H1 (cell line): ENCODE measurements at regions not wholly inside any gene's neighbourhood (a gene's known extent, or its start where the extent isn't known, plus 50 kb on each side); places are given as distances from the start of the nearest gene placed in this dataset.

Experiments used
- CTCF ChIA-PET: fragments of 300-600 bp; sonication (Branson Sonifier 250); formaldehyde crosslinking; loops from one replicate; lab custom pipeline; 2021; ENCODE audit not compliant: partially characterized antibody; lab: Charles Lee
- POLR2A ChIA-PET: fragments of 300-600 bp; sonication (Branson Sonifier 250); formaldehyde crosslinking; loops from one replicate; lab custom pipeline; 2021; ENCODE audit warnings: inconsistent platforms; ENCODE audit not compliant: partially characterized antibody; lab: Charles Lee
- DNase-seq, 2 experiments: peaks; one replicate each; pipeline versions ENCODE4 v3.0.0 to v3.0.0-alpha.2; 2010 to 2022; ENCODE audit warnings: low spot score in 2 of 2, low read depth in 1 of 2, mixed read lengths in 1 of 2
- FAIRE-seq: peaks from 2 replicates; lab custom pipeline; 2011; peaks lifted over from hg19 to GRCh38; lab: Jason Lieb, UNC
- H2AFZ ChIP-seq: 2 replicates; pipeline ENCODE4 v1.8.1; 2012; ENCODE audit warnings: low read length, inconsistent platforms
- H2AK5ac ChIP-seq: 2 replicates; pipeline ENCODE4 v1.6.1; 2013; ENCODE audit warnings: low read depth, low read length
- H2BK120ac ChIP-seq: replicated peaks from 2 replicates; pipeline ENCODE3; 2013; ENCODE audit warnings: low read depth, low read length, inconsistent platforms
- H2BK12ac ChIP-seq: 2 replicates; pipeline ENCODE4 v1.6.1; 2013; ENCODE audit warnings: low read depth, low read length
- H2BK15ac ChIP-seq: 2 replicates; pipeline ENCODE4 v1.6.1; 2013; ENCODE audit warnings: low read length
- H2BK20ac ChIP-seq: 2 replicates; pipeline ENCODE4 v1.6.1; 2013; ENCODE audit warnings: low read length
- H2BK5ac ChIP-seq: 2 replicates; pipeline ENCODE4 v1.6.1; 2013; ENCODE audit warnings: low read depth, low read length
- H3K14ac ChIP-seq: 2 replicates; pipeline ENCODE4 v1.6.1; 2013; ENCODE audit warnings: inconsistent platforms; ENCODE audit not compliant: insufficient read length
- H3K18ac ChIP-seq: 2 replicates; pipeline ENCODE4 v1.6.1; 2013; ENCODE audit warnings: low read length; ENCODE audit errors: extremely low read depth
- H3K23ac ChIP-seq: 2 replicates; pipeline ENCODE4 v1.6.1; 2013; ENCODE audit warnings: inconsistent platforms; ENCODE audit not compliant: insufficient read length
- H3K23me2 ChIP-seq: 2 replicates; pipeline ENCODE4 v1.6.1; 2013; ENCODE audit warnings: low read depth, low read length
- H3K27ac ChIP-seq: 2 replicates; pipeline ENCODE4 v1.6.1; 2011; ENCODE audit warnings: low read depth, low read length, inconsistent platforms
- H3K27me3 ChIP-seq, 4 experiments: replicated peaks in 1 of 4; 1 replicate in 1 of 4; 2 replicates in 3 of 4; pipeline versions ENCODE4 v1.6.1 to v1.8.1; 2011 to 2013; ENCODE audit warnings: low read length in 3 of 4, mild to moderate bottlenecking in 3 of 4, inconsistent platforms in 2 of 4, mixed read lengths in 2 of 4, moderate library complexity in 1 of 4; ENCODE audit not compliant: control insufficient read depth in 3 of 4, insufficient read depth in 3 of 4; ENCODE audit errors: extremely low read depth in 1 of 4
- H3K36me3 ChIP-seq, 4 experiments: 2 replicates each; pipeline versions ENCODE4 v1.6.1 to v1.8.1; 2011 to 2013; ENCODE audit warnings: mild to moderate bottlenecking in 4 of 4, low read length in 3 of 4, moderate library complexity in 2 of 4, control low read depth in 1 of 4, inconsistent platforms in 1 of 4; ENCODE audit not compliant: insufficient read depth in 4 of 4, control insufficient read depth in 2 of 4
- H3K4ac ChIP-seq: replicated peaks from 2 replicates; pipeline ENCODE3; 2013; ENCODE audit warnings: low read length, low read depth, mixed read lengths, inconsistent platforms; ENCODE audit not compliant: insufficient read length
- H3K4me1 ChIP-seq, 4 experiments: replicated peaks in 1 of 4; 1 replicate in 1 of 4; 2 replicates in 3 of 4; pipeline versions ENCODE4 v1.6.1 to v1.8.1; 2011 to 2013; ENCODE audit warnings: low read length in 3 of 4, inconsistent platforms in 2 of 4, mixed read lengths in 1 of 4; ENCODE audit not compliant: insufficient read depth in 4 of 4, control insufficient read depth in 3 of 4
- H3K4me2 ChIP-seq, 2 experiments: 2 replicates each; pipeline versions ENCODE4 v1.6.1 to v1.8.1; 2011 to 2013; ENCODE audit warnings: low read depth in 2 of 2, low read length in 2 of 2, control low read depth in 1 of 2, inconsistent platforms in 1 of 2, mild to moderate bottlenecking in 1 of 2; ENCODE audit not compliant: insufficient read depth in 1 of 2
- H3K4me3 ChIP-seq, 4 experiments: fragments of 200-600, 300-600 bp in 1 of 4; sonication (generic), shearing (Covaris generic), sonication (Bioruptor Twin) in 1 of 4; 2 replicates each; pipeline versions ENCODE4 v1.5.1 to v1.8.1; 2011 to 2016; ENCODE audit warnings: low read length in 4 of 4, low read depth in 3 of 4, control low read depth in 2 of 4, inconsistent platforms in 2 of 4, mild to moderate bottlenecking in 2 of 4, mixed read lengths in 1 of 4, moderate library complexity in 1 of 4; ENCODE audit not compliant: insufficient read depth in 2 of 4; ENCODE audit errors: extremely low read depth in 1 of 4
- H3K56ac ChIP-seq: replicated peaks from 2 replicates; pipeline ENCODE3; 2013; ENCODE audit warnings: low read depth, mild to moderate bottlenecking, mixed read lengths, low read length, inconsistent platforms; ENCODE audit not compliant: insufficient read length
- H3K79me1 ChIP-seq: 2 replicates; pipeline ENCODE4 v1.6.1; 2013; ENCODE audit warnings: low read depth, low read length, control low read depth
- H3K79me2 ChIP-seq, 2 experiments: 2 replicates each; pipeline versions ENCODE4 v1.6.1 to v1.8.1; 2012 to 2013; ENCODE audit warnings: low read length in 2 of 2, mild to moderate bottlenecking in 2 of 2, inconsistent platforms in 1 of 2; ENCODE audit not compliant: insufficient read depth in 2 of 2, control insufficient read depth in 1 of 2
- H3K9ac ChIP-seq, 4 experiments: replicated peaks in 1 of 4; 1 replicate in 1 of 4; 2 replicates in 3 of 4; pipeline versions ENCODE4 v1.6.1 to v1.8.1; 2011 to 2013; ENCODE audit warnings: low read depth in 3 of 4, low read length in 3 of 4, control low read depth in 2 of 4, mild to moderate bottlenecking in 2 of 4, moderate library complexity in 2 of 4, inconsistent platforms in 1 of 4; ENCODE audit errors: extremely low read depth in 1 of 4
- H3K9me3 ChIP-seq, 2 experiments: 2 replicates each; pipeline versions ENCODE4 v1.6.1 to v1.8.1; 2012 to 2013; ENCODE audit warnings: mild to moderate bottlenecking in 2 of 2, moderate library complexity in 2 of 2, control low read depth in 1 of 2, inconsistent platforms in 1 of 2, low read depth in 1 of 2, low read length in 1 of 2, mixed read lengths in 1 of 2; ENCODE audit not compliant: insufficient read depth in 2 of 2
- H4K20me1 ChIP-seq, 2 experiments: replicated peaks in 1 of 2; 2 replicates each; pipeline versions ENCODE3 to v1.8.1; 2011 to 2013; ENCODE audit warnings: inconsistent platforms in 2 of 2, low read length in 2 of 2, mild to moderate bottlenecking in 1 of 2; ENCODE audit not compliant: insufficient read depth in 2 of 2, control insufficient read depth in 1 of 2
- H4K5ac ChIP-seq: 2 replicates; pipeline ENCODE4 v1.6.1; 2013; ENCODE audit warnings: low read length, low read depth, mixed read lengths, inconsistent platforms; ENCODE audit not compliant: insufficient read length
- H4K8ac ChIP-seq: 2 replicates; pipeline ENCODE4 v1.8.0; 2013; ENCODE audit warnings: mild to moderate bottlenecking, moderate library complexity, low read length, inconsistent platforms; ENCODE audit not compliant: insufficient read depth; ENCODE audit errors: extremely low read depth
- H4K91ac ChIP-seq: replicated peaks from 2 replicates; pipeline ENCODE3; 2013; ENCODE audit warnings: low read length, mixed read lengths, inconsistent platforms; ENCODE audit not compliant: insufficient read length
- BACH1 ChIP-seq: IDR thresholded peaks from 2 replicates; pipeline ENCODE4 v1.6.1; 2012; ENCODE audit warnings: low read length, improper control_type of control experiment
- HDAC2 ChIP-seq, 2 experiments: fragments of 300-600 bp in 1 of 2; sonication (generic) in 1 of 2; IDR thresholded peaks; 2 replicates each; pipeline ENCODE4 v1.6.1; 2011 to 2012; ENCODE audit warnings: low read depth in 2 of 2, low read length in 2 of 2, mild to moderate bottlenecking in 2 of 2, moderate library complexity in 2 of 2, borderline replicate concordance in 1 of 2, inconsistent platforms in 1 of 2
- KDM5A ChIP-seq: fragments of 200-600 bp; IDR thresholded peaks from 2 replicates; pipeline ENCODE4 v1.7.1; 2012; ENCODE audit warnings: mild to moderate bottlenecking, low read length, inconsistent platforms, mixed read lengths
- NRF1 ChIP-seq: IDR thresholded peaks from 2 replicates; pipeline ENCODE4 v1.6.1; 2011; ENCODE audit warnings: mild to moderate bottlenecking, low read depth, low read length, improper control_type of control experiment
- POU5F1 ChIP-seq: IDR thresholded peaks from 2 replicates; pipeline ENCODE4 v1.6.1; 2011; ENCODE audit warnings: low read depth, mild to moderate bottlenecking, low read length, moderate library complexity
- RFX5 ChIP-seq: IDR thresholded peaks from 2 replicates; pipeline ENCODE4 v1.6.1; 2011; ENCODE audit warnings: low read depth, low read length, improper control_type of control experiment, borderline replicate concordance
- SIX5 ChIP-seq: IDR thresholded peaks from 2 replicates; pipeline ENCODE4 v1.6.1; 2011; ENCODE audit warnings: mild to moderate bottlenecking, low read depth, low read length
- whole genome bisulfite sequencing, 2 experiments: shearing (Covaris generic) in 1 of 2; methylation state at CpG; one replicate each; pipeline versions ENCODE4 v1.1.6 to v1.1.7; 2013 to 2015; ENCODE audit warnings: low lambda C conversion rate in 2 of 2, mixed read lengths in 2 of 2, inconsistent platforms in 1 of 2, low coverage in 1 of 2, missing lambda C conversion rate in 1 of 2; ENCODE audit not compliant: insufficient replicate concordance in 2 of 2, insufficient coverage in 1 of 2, insufficient read length in 1 of 2; ENCODE audit errors: extremely low coverage in 1 of 2, missing lambda C conversion rate in 1 of 2; 5-methylcytosine and 5-hydroxymethylcytosine counted together
- TF ChIP-seq, protein P1 (sequence below): IDR thresholded peaks from 2 replicates; pipeline ENCODE4 v1.6.1; 2012; ENCODE audit warnings: inconsistent platforms

DNA sequence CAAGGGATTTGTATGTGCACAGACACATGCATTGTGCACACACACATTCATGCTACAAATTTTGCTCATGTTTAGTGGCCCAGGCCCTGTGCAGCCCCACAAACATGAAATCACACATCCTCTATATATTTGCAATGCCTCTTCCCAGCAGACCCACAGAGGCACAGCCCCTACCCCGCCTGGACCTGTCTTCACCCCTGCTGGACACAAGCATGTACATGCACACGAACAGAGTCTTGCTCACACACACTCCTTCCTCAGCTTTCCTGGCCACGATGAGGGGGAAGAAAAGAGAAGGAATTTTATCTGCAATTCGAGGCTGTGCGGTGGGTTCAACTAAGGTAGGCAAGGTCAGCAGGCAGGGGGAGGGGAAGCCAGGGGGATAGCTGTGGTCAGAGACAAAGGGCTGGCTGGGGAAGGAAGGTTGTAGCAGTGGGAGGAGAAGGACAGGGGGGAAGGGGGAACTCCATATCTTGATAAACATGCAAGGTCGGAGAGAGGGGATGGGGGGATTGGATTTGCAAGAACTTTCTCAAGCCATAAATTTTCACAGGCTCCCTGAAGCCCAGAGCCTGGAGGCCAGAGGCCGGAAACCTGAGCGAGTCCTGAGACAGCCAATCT is 156.4 kb downstream of the EFNB1 start:
- no peak overlapping the region for H3K4me3 ChIP-seq
- H3K27ac ChIP-seq, result no peak overlapping the region
- H2BK120ac ChIP-seq, result no peak overlapping the region
- H3K14ac ChIP-seq, result no peak overlapping the region
- peaks cover 2% of the 10 kb centered on the region; the same call in 1 of the 2 replicates for H3K23me2 ChIP-seq
- H4K5ac ChIP-seq, result no peak overlapping the region
- no peak overlapping the region for H2AFZ ChIP-seq
- H4K8ac ChIP-seq, result no peak overlapping the region
- no peak overlapping the region for H3K23ac ChIP-seq
- H3K9ac ChIP-seq, result no peak overlapping the region
- no peak for FAIRE-seq
- H4K20me1 ChIP-seq, result no peaks in the 10 kb centered on the region
- no peak overlapping the region; a peak in 1 of 4 replicates for H3K4me2 ChIP-seq
- H4K91ac ChIP-seq, result no peak overlapping the region
- H2BK20ac ChIP-seq, result no peak overlapping the region
- H3K4ac ChIP-seq, result no peak overlapping the region
- H2BK5ac ChIP-seq, result no peak overlapping the region
- H3K56ac ChIP-seq, result no peak overlapping the region
- H2AK5ac ChIP-seq, result no peak overlapping the region
- H3K36me3 ChIP-seq, result no peaks in the 10 kb centered on the region
- no peaks in the 10 kb centered on the region for H3K27me3 ChIP-seq
- H3K9me3 ChIP-seq, result no peaks in the 10 kb centered on the region
- CTCF ChIA-PET, result no interaction called here
- DNase-seq, result no peak
- 88% methylated on average over 6 of the region's 8 CpGs; no CpG with 5 or more reads in 1 of the 2 experiments for WGBS, 2 experiments
- no peaks in the 10 kb centered on the region for H3K79me1 ChIP-seq
- POLR2A ChIA-PET, result no interaction called here
- no peak overlapping the region for H2BK15ac ChIP-seq
- no peak overlapping the region; the same call in 1 of the 2 replicates for H3K18ac ChIP-seq
- H3K79me2 ChIP-seq, result no peaks in the 10 kb centered on the region
- peaks cover under 1 to 7% (median 1%) of the 10 kb centered on the region in 4 experiments; a peak in 6 of 7 replicates for H3K4me1 ChIP-seq
- H2BK12ac ChIP-seq, result no peak overlapping the region
- TF ChIP-seq NRF1, result no peak
- TF ChIP-seq SIX5, result no peak
- TF ChIP-seq, protein P1, sequence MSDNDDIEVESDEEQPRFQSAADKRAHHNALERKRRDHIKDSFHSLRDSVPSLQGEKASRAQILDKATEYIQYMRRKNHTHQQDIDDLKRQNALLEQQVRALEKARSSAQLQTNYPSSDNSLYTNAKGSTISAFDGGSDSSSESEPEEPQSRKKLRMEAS, result no peak
- no peak for TF ChIP-seq RFX5
- no peak for TF ChIP-seq KDM5A
- no peak for TF ChIP-seq BACH1
- TF ChIP-seq POU5F1, result no peak
- no peak for TF ChIP-seq HDAC2 (IDR thresholded peaks at IDR 0.05; ENCODE audit: borderline replicate concordance in 1 of 2, low read depth in 2 of 2, low read length in 2 of 2)
